Hematopoietic multipotent progenitor cell treated with erythropoietin and hydrocortisone succinate and interleukin-3 and kit ligand, for 15 days (in vitro differentiated cells): ENCODE measurements at regions not wholly inside any gene's neighbourhood (a gene's known extent, or its start where the extent isn't known, plus 50 kb on each side); places are given as distances from the start of the nearest gene placed in this dataset.
A peak's percentile ranks its signal among the peaks of the same experiment; 100 is the strongest.
"Not testable (repeated sequence)": the region's sequence is repeated elsewhere in the genome, so short reads cannot be mapped to it uniquely, and the experiment has no call there.

ENCODE experiments used
- DNase-seq: peaks from one replicate; pipeline ENCODE4 v3.0.0-alpha.2; 2015; ENCODE audit warnings: low spot score

DNA sequence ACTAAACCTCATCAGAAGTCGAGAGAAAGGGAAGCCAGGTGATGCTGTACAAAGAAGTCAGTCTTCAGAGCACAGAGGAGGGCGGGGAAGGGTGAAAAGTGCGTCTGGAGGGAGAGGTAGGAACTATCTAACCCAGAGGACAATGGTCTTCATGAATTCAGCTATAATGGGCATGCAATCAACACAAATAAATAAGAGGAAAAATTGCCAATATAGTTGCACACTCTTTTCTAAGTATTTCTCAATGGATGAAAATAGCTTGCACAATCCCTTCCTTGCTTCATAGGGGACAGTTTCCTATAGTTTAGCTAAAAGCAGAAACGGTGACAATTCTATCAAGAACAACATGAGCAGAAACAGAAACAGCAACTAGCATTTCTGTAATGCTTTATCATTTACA, 931.2 kb downstream of the AACS start:
- no peak for DNase-seq

DNA sequence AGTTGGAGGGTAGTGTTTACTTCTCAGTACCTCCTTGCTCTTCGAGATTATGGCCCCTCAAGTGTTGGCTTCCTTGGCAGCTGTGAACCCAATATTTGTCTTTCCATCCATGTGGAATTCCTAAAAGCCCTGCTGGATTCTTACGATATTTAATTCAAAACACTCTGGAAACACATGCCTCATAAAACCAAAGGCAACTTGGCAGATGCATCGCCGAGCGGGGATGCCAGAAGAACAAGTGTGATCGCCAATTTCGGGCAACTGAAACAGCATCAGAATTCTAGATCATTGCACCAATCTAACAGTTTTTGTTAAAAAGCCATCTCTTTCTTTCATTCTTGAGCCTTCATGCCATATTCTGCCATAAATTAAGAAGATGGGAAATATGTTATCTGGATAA, 934.4 kb downstream of the AACS start:
- DNase-seq: no peak

- no peak for DNase-seq
Observed at GRCh38 chr12:126019385-126019784, 954.1 kb downstream of the AACS start.

DNA sequence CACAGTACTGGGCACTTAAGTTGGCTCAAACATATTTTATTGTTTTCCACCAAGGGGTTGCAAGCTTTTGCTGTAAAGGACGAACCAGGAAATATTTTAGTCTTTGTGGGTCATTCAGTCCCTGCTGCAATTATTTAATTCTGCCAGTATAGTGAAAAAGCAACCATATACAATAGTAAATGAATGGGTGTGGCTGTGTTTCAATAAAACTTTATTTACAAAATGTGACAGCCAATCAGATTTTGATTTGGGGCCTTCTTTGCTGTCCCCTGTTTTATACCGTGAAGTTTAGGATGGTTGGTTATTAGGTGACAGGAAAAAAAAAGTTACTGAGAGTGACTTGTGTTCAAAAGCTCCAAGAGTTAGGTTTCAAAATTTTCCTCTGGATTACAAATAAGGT, 956.4 kb downstream of the AACS start:
- no peak for DNase-seq

GRCh38 chr12:126027825-126028224, 962.6 kb downstream of the AACS start:
- no peak for DNase-seq

DNA sequence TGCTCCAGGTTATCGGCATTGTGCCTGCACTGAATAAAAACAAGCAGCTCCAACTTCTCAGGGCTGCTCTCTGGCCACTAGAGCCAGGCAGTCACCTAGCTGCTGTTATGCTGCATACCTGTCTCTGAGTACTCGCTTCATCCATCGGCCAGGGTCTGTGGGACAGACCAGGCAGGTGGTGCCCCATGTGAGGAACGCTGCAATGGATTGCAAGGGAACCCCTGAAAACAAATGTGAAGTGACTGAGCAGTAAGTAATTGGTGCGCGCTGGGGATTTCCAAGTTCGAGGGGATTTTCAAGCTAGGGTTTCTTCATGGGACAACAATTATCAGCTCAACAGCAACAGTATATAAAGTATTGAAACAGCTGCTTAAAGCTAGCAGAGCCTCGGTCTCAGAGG, 965.3 kb downstream of the AACS start:
- no peak for DNase-seq

GRCh38 chr12:126033751-126034150, 968.5 kb downstream of the AACS start:
- DNase-seq: no peak

DNA sequence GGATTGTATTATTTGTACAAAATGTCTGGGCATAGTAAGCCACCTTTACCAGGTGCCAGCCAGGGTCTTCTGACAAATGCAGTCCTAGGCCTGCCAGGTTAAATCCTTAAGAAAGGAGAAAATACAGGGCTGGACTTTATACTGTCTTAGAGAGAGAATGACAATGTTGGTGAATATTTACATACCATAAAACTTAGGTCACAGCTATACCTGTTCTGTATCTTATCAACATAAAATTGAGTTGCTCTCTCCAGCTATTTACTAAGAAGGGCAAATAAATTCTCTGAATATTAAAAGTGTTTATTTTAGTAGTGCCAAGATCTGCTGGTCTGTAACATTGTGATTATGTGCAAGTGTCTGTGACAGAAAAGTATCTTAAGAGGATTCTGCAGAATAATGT, 971.1 kb downstream of the AACS start:
- no peak for DNase-seq

- no peak for DNase-seq
Observed at GRCh38 chr12:126038434-126038833, 973.2 kb downstream of the AACS start.

DNA sequence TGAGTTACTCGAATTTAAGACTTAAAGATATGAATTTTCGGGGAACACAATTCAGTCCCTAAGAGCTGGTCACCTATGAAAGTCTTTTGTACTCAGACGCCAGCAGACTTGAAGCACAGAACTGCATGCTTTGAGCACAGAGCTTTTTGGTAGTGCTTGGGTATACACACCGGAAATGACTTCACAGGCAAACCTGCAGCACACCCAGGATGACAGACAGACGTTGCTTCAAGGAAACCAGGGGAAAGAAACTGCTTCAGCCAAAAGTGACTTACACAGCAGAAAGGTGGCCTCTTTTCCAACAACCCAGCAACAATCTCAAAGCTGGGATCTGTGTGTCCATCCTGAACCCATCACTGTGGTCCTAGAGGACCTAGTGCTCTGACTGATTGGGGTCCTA, 975.1 kb downstream of the AACS start:
- DNase-seq: no peak

DNA sequence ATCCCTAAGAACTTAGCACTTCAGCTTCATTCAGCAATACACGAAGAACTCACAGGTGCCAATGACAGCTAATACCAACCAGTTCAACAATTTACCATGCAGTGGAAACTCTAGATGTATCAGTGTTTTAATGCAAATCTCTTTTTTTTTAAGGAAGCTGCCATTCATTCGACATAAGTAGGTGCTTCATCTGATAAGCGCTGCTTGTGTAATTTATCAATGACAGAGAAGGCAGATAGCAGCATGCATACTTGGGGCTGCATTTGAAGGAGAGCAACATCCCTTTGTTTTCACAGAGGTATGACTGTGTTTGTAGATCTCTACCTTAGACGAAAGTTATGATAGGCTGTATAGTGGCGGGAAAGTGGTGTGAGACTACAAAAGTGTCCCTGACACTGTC, 977.1 kb downstream of the AACS start:
- no peak for DNase-seq

- not testable (repeated sequence) for DNase-seq
Observed at GRCh38 chr12:126049501-126049900, 984.3 kb downstream of the AACS start.

DNA sequence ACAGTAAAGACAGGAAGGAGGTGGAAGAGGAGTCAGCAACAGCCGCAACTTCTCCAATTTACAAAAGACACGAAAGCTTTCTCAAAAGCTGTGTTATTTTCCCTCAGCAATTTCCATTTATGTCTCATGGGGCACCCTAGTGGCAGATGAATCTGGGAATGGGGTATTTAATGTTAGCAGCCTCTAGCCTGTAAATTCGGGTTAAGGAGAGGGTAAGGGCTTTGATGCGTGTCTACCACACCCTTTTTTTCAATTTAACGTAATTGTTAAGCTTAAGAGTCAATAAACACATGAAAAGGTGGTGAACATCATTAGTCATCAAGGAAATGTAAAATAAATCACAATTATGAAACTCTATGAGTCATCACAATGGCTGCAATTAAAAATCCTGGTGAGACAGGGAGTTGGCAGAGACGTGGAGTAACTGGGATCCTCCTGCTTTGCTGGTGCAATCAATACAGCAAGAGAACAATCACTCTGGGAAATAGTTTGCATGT, 986.4 kb downstream of the AACS start:
- DNase-seq: no peak

GRCh38 chr12:126055521-126055920, 990.3 kb downstream of the AACS start:
- no peak for DNase-seq

- DNase-seq: no peak
Observed at GRCh38 chr12:126061777-126062176, 996.5 kb downstream of the AACS start.

- no peak for DNase-seq
Observed at GRCh38 chr12:126064028-126064427, 998.8 kb downstream of the AACS start.

- DNase-seq: no peak
Observed at GRCh38 chr12:126067626-126068329, 1002.5 kb downstream of the AACS start.

GRCh38 chr12:126069549-126070165, 1004.4 kb downstream of the AACS start:
- DNase-seq: peak; percentile 48

DNA sequence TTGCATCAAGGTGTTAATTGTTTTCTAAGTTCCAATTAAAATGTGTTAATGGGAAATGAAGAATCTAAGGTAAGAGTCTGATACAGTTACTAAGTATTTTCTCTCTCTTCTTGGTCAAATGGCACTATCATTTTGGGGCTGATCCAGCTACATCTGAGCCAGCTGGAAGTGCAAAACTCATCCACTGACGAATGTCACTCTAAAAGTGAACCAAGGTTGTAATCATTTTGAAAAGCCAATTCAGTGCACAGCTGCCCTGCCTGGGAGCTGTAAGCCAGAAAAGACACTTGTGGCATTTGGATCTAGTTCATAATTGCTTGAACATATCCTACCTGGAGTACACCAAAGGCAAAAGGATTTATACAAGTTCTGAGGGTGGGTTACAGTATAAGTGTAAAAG, 1011.3 kb downstream of the AACS start:
- DNase-seq: no peak

DNA sequence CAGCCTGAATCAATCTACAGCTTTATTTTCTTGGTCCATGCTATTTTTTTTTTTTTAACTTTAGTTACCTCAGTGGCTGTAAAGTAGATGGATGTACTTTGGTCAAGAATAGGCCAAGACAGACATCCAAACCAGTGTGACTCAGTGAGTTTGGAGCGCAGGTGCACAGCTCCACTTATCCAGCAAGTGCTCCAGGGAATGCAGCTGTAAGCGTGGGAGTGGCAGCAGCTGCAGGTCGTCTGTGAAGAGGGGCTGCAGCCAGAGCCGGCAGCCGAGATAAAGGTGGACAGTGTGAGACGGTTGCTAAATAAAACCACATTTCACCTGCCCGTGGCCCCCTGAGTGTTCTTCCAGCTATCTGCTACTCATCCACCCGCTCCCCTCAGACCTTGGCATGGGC, 1018.7 kb downstream of the AACS start:
- no peak for DNase-seq

DNA sequence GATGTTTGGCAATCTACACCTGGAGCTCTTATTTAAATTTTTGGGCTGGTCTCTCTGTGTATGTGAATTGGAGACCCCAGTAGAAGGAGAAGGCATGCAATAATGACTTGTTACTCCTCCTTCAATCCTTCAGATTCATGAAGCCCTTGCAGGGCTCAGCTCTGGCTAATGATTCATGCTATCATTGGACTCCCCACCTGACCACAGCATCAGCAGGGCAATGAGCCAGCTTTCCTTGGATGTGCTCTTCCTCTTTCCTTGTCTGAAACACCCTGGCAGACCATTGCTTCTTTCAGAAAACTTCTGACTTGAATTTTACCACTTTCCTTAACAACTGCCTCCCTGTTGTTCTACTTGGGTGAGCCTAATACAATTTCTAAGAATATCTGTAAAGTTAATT, 1019.2 kb downstream of the AACS start:
- DNase-seq: no peak

- DNase-seq: no peak
Observed at GRCh38 chr12:126086242-126086641, 1021.0 kb downstream of the AACS start.

DNA sequence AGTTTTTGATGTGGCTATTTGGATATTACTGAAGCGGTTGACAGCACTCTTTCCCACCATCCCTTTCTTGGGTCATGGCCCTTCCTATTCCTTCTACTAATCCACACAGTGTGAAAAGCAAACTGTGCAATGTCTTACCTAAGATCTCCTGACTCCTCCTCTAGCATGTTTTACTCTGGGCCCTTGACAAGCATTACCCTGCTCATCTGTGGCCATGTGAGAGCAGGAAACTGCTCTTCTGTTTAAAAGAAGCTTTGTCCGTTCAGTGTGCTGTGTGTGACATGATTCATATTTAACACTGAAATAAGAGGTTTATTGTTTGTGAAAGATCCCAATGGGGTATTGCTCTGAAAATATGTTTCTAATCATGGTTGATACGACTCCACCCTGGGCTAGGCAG, 1022.5 kb downstream of the AACS start:
- no peak for DNase-seq

DNA sequence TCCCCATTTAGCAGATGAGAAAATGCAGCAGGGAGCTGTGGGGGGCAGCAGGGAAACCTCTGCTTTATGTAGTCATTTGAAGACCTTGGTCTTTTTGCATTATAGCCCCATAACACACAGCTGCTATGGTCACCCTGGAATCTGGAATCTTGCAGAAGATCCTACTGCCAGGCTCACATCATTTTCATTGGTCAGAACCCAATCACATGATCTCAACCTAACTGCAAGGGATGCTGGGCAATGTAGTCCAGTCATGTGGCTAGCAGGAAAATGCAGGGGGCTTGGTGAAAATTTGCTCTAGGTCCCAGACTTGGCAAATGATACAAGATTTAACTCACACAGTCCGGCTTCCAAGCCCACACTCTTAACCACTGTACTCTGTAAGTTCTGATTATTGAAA, 1028.7 kb downstream of the AACS start:
- DNase-seq: no peak
